Calu3 (cell line): ENCODE measurements at regions not wholly inside any gene's neighbourhood (a gene's known extent, or its start where the extent isn't known, plus 50 kb on each side); places are given as distances from the start of the nearest gene placed in this dataset.

Experiments used
- BruUV-seq: library from RNA; stranded (reverse); fragments of 400-500 nt; replicated peaks from 2 replicates; lab custom pipeline; 2021; lab: Mats Ljungman, UMichigan
- CTCF ChIA-PET: fragments of 300-600 bp; sonication (Branson Sonifier 250); formaldehyde crosslinking; loops from one replicate; lab custom pipeline; 2022; ENCODE audit warnings: antibody characterized with exemption; lab: Charles Lee
- DNase-seq: peaks from one replicate; pipeline ENCODE4 v3.0.0; 2022
- H3K27ac Mint-ChIP-seq: one replicate; pipeline ENCODE4 v1.8.0; 2022; ENCODE audit warnings: mixed read lengths; ENCODE audit not compliant: unreplicated experiment
- H3K27me3 Mint-ChIP-seq: one replicate; pipeline ENCODE4 v1.8.0; 2022; ENCODE audit warnings: mixed read lengths; ENCODE audit not compliant: unreplicated experiment
- H3K36me3 Mint-ChIP-seq: one replicate; pipeline ENCODE4 v1.8.0; 2022; ENCODE audit warnings: mild to moderate bottlenecking, moderate library complexity, mixed read lengths; ENCODE audit not compliant: insufficient read depth, unreplicated experiment
- H3K4me1 Mint-ChIP-seq: one replicate; pipeline ENCODE4 v1.8.0; 2022; ENCODE audit warnings: mild to moderate bottlenecking, low read depth, mixed read lengths; ENCODE audit not compliant: unreplicated experiment
- H3K4me3 Mint-ChIP-seq: one replicate; pipeline ENCODE4 v1.8.0; 2022; ENCODE audit warnings: mild to moderate bottlenecking, low read depth, moderate library complexity, mixed read lengths; ENCODE audit not compliant: unreplicated experiment
- H3K9me3 Mint-ChIP-seq: one replicate; pipeline ENCODE4 v1.8.0; 2022; ENCODE audit warnings: low read depth, mixed read lengths; ENCODE audit not compliant: unreplicated experiment
- intact Hi-C: fragments of 100-400 bp; cut with micrococcal nuclease; formaldehyde crosslinking; loops from one replicate; pipeline ENCODE4 v1.10.0; 2022; ENCODE audit not compliant: unreplicated experiment
- TF ChIP-seq, protein P1 (sequence below): fragments of 200-600 bp; IDR thresholded peaks from one replicate; pipeline ENCODE4 v1.8.0; 2022; ENCODE audit warnings: antibody characterized with exemption; ENCODE audit not compliant: unreplicated experiment

DNA sequence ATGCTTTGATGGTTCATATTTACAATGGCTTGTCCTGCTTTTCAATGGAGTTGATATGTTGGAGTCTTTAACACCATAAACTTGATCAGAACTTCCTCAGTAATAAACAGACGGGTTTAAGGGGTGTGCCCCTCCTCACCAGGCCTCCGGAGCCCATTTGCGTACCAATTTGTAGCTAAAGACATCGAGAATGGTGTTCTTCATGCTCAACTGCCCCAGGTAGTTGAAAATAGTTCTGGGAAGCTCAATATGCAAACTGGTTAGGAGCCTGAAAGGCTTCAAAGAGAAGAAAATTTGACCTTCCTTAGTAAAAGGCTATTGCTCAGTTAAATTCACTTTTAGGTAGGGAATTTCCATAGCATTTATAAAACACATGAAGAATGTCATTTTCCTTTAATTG is 68.1 kb upstream of the RRP15 start:
- Mint-ChIP-seq H3K4me1 (peaks cover under 1% of the 10 kb centered on the region), H3K9me3 (peaks cover 2% of the 10 kb centered on the region), H3K27me3 (peaks cover 18% of the 10 kb centered on the region), H3K27ac (no peak overlapping the region), H3K4me3 (no peak overlapping the region), H3K36me3 (no peaks in the 10 kb centered on the region)
- TF ChIP-seq, protein P1, sequence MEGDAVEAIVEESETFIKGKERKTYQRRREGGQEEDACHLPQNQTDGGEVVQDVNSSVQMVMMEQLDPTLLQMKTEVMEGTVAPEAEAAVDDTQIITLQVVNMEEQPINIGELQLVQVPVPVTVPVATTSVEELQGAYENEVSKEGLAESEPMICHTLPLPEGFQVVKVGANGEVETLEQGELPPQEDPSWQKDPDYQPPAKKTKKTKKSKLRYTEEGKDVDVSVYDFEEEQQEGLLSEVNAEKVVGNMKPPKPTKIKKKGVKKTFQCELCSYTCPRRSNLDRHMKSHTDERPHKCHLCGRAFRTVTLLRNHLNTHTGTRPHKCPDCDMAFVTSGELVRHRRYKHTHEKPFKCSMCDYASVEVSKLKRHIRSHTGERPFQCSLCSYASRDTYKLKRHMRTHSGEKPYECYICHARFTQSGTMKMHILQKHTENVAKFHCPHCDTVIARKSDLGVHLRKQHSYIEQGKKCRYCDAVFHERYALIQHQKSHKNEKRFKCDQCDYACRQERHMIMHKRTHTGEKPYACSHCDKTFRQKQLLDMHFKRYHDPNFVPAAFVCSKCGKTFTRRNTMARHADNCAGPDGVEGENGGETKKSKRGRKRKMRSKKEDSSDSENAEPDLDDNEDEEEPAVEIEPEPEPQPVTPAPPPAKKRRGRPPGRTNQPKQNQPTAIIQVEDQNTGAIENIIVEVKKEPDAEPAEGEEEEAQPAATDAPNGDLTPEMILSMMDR, result no peak
- no peak for DNase-seq
- CTCF ChIA-PET, result no interaction called here
- intact Hi-C loops, result no loop called here
- no TSS peak for BruUV-seq

DNA sequence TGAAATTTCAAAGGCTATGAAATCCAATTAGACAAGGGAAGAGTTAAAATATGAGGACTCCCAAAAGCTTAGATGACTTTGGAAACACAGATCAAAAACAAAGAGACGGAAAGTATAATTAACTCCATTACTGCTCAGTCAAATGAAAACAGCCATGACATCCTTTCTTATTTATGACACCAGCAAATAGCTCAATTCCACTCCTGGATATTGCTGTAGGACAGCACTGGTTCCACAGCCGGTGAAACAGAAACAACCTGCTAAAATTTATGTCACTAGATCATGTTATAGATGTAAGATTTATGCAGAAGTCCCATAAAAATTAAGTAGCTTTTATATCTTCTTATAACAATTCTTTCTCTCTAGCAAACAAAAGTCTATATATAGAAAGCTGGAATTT is 65.6 kb upstream of the RRP15 start:
- CTCF ChIA-PET, result no interaction called here
- TF ChIP-seq, protein P1, result no peak
- no TSS peak for BruUV-seq
- no peak for DNase-seq
- peaks cover 2% of the 10 kb centered on the region for H3K9me3 Mint-ChIP-seq
- H3K4me3 Mint-ChIP-seq, result no peak overlapping the region
- H3K27me3 Mint-ChIP-seq, result peaks cover 9% of the 10 kb centered on the region
- no peak overlapping the region for H3K27ac Mint-ChIP-seq
- no peaks in the 10 kb centered on the region for H3K4me1 Mint-ChIP-seq
- H3K36me3 Mint-ChIP-seq, result no peaks in the 10 kb centered on the region
- intact Hi-C loops, result no loop called here

DNA sequence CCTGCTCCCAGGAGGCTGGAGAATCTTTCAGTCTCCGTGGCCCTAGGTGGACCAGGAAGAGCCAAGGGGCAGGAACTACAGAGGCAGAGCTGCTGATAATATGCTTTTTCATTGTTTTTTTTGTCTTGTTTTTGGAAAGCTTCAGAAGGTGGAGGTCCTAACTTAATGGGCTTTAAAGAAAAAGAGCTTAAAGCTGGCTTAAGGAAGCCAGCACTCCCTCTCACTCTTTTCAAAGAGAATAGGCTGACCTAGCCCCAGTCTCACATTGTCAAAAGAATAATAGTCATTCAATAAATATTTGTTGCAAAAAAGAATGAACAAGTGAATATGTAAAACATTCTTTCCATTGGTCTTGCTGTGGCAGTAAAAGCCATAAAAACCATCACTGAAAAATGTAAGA is 61.0 kb upstream of the RRP15 start:
- Mint-ChIP-seq H3K4me3 (no peak overlapping the region), H3K9me3 (no peaks in the 10 kb centered on the region), H3K27ac (no peak overlapping the region), H3K27me3 (no peaks in the 10 kb centered on the region), H3K4me1 (no peaks in the 10 kb centered on the region), H3K36me3 (no peaks in the 10 kb centered on the region)
- BruUV-seq, result no TSS peak
- CTCF ChIA-PET, result no interaction called here
- TF ChIP-seq, protein P1, result no peak
- intact Hi-C loops, result no loop called here
- DNase-seq, result no peak

DNA sequence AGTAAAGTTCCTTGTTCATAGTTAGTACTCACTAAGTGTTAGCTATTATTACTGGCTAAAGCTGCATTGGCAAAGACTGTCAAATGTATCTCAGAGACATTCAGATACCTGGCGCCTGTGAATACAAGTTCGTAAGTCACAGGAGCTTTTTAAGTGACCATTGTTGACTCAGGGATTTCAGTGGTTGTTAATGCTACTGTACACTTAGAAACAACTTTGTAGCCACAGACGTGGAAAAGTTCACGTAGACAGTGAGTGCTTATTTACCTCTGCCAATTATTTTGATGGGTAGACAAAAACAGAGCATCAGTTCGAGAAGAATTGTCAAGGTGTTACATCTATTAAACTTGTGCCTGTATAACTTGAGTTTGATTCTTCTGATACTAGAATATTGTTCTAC is 59.1 kb upstream of the RRP15 start:
- Mint-ChIP-seq H3K4me3 (no peak overlapping the region), H3K9me3 (no peaks in the 10 kb centered on the region), H3K27ac (no peak overlapping the region), H3K4me1 (no peaks in the 10 kb centered on the region), H3K36me3 (no peaks in the 10 kb centered on the region), H3K27me3 (no peaks in the 10 kb centered on the region)
- TF ChIP-seq, protein P1, result no peak
- no TSS peak for BruUV-seq
- intact Hi-C loops, result no loop called here
- DNase-seq, result no peak
- CTCF ChIA-PET, result interaction anchor here (0.8 kb wide), 1 partner anchor 41 kb away, joined by 3 read pairs; no protein-coding TSS in a partner anchor
